Transverse colon (tissue), 4 donors: ENCODE measurements at regions not wholly inside any gene's neighbourhood (a gene's known extent, or its start where the extent isn't known, plus 50 kb on each side); places are given as distances from the start of the nearest gene placed in this dataset.

Experiments
- DNase-seq: peaks from one replicate; pipeline ENCODE4 v3.0.0-alpha.2; 2019
- H3K27ac ChIP-seq, 4 donors: fragments of 200-600 bp; sonication (generic); 2 replicates each; pipeline ENCODE4 v1.5.1; 2016 to 2018; ENCODE audit warnings: inconsistent platforms in 4 of 4
- H3K27me3 ChIP-seq: fragments of 200-600 bp; sonication (generic); 2 replicates; pipeline ENCODE4 v1.5.1; 2017; ENCODE audit warnings: inconsistent platforms
- H3K36me3 ChIP-seq, 4 donors: fragments of 200-600 bp; sonication (generic); 2 replicates each; pipeline ENCODE4 v1.5.1; 2017 to 2019; ENCODE audit warnings: inconsistent platforms in 4 of 4
- H3K4me1 ChIP-seq, 4 donors: fragments of 200-600 bp; sonication (generic); 2 replicates each; pipeline ENCODE4 v1.5.1; 2017 to 2020; ENCODE audit warnings: inconsistent platforms in 4 of 4
- H3K4me3 ChIP-seq, 4 donors: fragments of 200-600 bp; sonication (generic); 1 replicate in 1 of 4; 2 replicates in 3 of 4; pipeline versions ENCODE4 v1.5.1 to v1.6.1; 2017 to 2019; ENCODE audit warnings: inconsistent platforms in 4 of 4
- H3K9me3 ChIP-seq, 2 donors: fragments of 200-600 bp; sonication (generic); 2 replicates each; pipeline ENCODE4 v1.5.1; 2017 to 2019; ENCODE audit warnings: inconsistent platforms in 2 of 2
- EP300 ChIP-seq: sonication (generic); formaldehyde crosslinking; IDR thresholded peaks from one replicate; pipeline ENCODE4 v1.6.1; 2017; ENCODE audit warnings: antibody characterized with exemption, low read depth
- POLR2A ChIP-seq: fragments of 450-650 bp; IDR thresholded peaks from one replicate; pipeline ENCODE4 v1.6.1; 2016; ENCODE audit warnings: antibody characterized with exemption, mild to moderate bottlenecking, moderate library complexity
- POLR2AphosphoS5 ChIP-seq, 3 donors: sonication (generic); formaldehyde crosslinking; IDR thresholded peaks; one replicate each; pipeline ENCODE4 v1.6.1; 2016; ENCODE audit warnings: antibody characterized with exemption in 3 of 3
- WGBS, 2 donors: methylation state at CpG; one replicate each; pipeline ENCODE4 v1.1.5; 2018; ENCODE audit warnings: low coverage in 1 of 2; 5-methylcytosine and 5-hydroxymethylcytosine counted together
- in situ Hi-C, 4 donors: fragments of 200-750 bp; cut with MboI; loops; one replicate each; pipeline versions ENCODE4 v1.15.0 to v1.15.1; 2017; ENCODE audit warnings: low sequenced_read_pairs in 3 of 4, low pct_ligation_motif_present in 1 of 4, low pct_unique_long_range_greater_than_20kb in 1 of 4
- intact Hi-C: fragments of 100-400 bp; cut with DNase I; formaldehyde crosslinking; loops from one replicate; pipeline ENCODE4 v1.15.1; 2023; ENCODE audit warnings: low total_unique reads
- TF ChIP-seq, protein P1 (sequence below), 5 experiments: fragments of 200-600 bp in 3 of 5; fragments of 450-650 bp in 2 of 5; sonication (generic) in 3 of 5; IDR thresholded peaks; 1 replicate in 2 of 5; 2 replicates in 3 of 5; pipeline ENCODE4 v1.5.1; 2016 to 2017; ENCODE audit warnings: antibody characterized with exemption in 5 of 5, inconsistent platforms in 3 of 5, mild to moderate bottlenecking in 2 of 5, moderate library complexity in 1 of 5

GRCh38 chr7:15104411-15105092 is 202.0 kb upstream of the DGKB start:
- intact Hi-C loops: no loop called here
- H3K36me3 ChIP-seq: no peaks in the 10 kb centered on the region
- no peaks in the 10 kb centered on the region for H3K27me3 ChIP-seq
- WGBS, 2 donors: 28 to 50% methylated on average over 1 of the region's 1 CpG
- no peak overlapping the region for H3K4me3 ChIP-seq
- in situ Hi-C loops: no loop called here
- no peaks in the 10 kb centered on the region for H3K9me3 ChIP-seq
- TF ChIP-seq, protein P1, sequence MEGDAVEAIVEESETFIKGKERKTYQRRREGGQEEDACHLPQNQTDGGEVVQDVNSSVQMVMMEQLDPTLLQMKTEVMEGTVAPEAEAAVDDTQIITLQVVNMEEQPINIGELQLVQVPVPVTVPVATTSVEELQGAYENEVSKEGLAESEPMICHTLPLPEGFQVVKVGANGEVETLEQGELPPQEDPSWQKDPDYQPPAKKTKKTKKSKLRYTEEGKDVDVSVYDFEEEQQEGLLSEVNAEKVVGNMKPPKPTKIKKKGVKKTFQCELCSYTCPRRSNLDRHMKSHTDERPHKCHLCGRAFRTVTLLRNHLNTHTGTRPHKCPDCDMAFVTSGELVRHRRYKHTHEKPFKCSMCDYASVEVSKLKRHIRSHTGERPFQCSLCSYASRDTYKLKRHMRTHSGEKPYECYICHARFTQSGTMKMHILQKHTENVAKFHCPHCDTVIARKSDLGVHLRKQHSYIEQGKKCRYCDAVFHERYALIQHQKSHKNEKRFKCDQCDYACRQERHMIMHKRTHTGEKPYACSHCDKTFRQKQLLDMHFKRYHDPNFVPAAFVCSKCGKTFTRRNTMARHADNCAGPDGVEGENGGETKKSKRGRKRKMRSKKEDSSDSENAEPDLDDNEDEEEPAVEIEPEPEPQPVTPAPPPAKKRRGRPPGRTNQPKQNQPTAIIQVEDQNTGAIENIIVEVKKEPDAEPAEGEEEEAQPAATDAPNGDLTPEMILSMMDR (IDR thresholded peaks at IDR 0.05): no peak
- no peaks in the 10 kb centered on the region for H3K4me1 ChIP-seq
- no peak for DNase-seq
- H3K27ac ChIP-seq: no peak overlapping the region

- Histone ChIP-seq H3K27me3 (no peaks in the 10 kb centered on the region), H3K4me3 (no peak overlapping the region), H3K27ac (no peak overlapping the region), H3K9me3 (no peaks in the 10 kb centered on the region), H3K36me3 (no peaks in the 10 kb centered on the region), H3K4me1 (no peaks in the 10 kb centered on the region)
- in situ Hi-C loops (no loop called here), intact Hi-C loops (no loop called here)
- TF ChIP-seq, protein P1 (IDR thresholded peaks at IDR 0.05): no peak
- TF ChIP-seq POLR2AphosphoS5 (IDR thresholded peaks at IDR 0.05) (no peak), EP300 (no peak), POLR2A (no peak)
- DNase-seq: no peak
Measured at GRCh38 chr7:15099074-15099473, 196.5 kb upstream of the DGKB start.

DNA sequence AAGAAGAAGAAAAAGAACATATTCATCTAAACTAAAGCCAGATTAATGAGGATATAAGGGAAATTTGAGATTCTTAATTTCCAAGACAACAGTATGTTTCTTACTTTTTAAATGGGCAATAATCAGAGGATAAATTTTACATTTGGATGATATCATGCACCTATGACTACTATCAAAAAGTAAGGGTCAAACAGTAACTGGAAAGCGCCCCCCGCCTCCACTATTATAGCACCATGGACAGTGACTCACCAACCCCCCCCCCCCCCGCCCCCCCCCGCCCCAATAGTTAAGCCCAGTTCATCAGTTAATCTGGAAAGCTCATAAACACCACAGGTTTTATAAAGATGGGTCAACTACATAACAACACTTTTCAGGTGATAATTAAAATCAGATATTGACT is 194.3 kb upstream of the DGKB start:
- Histone ChIP-seq H3K9me3 (no peaks in the 10 kb centered on the region), H3K27ac (no peak overlapping the region), H3K27me3 (no peaks in the 10 kb centered on the region), H3K4me1 (no peaks in the 10 kb centered on the region), H3K36me3 (no peaks in the 10 kb centered on the region), H3K4me3 (no peak overlapping the region)
- intact Hi-C loops: no loop called here
- in situ Hi-C loops: no loop called here
- no peak for DNase-seq
- 51 to 63% methylated on average over 1 to 4 of the region's 4 CpGs for WGBS, 2 donors
- TF ChIP-seq, protein P1 (IDR thresholded peaks at IDR 0.05): no peak
- TF ChIP-seq EP300: no peak

DNA sequence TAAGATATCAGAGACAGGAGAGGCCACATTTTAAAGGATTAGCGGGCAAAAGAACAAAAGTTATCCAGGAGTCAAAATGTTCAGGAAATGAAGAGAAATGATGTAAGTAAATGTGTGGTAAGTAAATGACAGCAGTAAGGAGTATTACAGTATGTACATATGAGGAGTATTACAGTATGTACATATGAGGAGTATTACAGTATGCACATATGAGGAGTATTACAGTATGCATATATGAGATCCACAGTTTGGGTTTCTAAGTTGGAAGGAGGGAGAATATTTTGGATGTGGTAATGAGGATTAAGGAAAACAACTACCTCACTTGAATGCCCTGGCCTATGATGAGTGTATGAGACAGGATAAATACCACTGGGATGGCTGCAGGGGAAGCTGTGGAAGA is 192.4 kb upstream of the DGKB start:
- Histone ChIP-seq H3K27me3 (no peaks in the 10 kb centered on the region), H3K4me1 (no peaks in the 10 kb centered on the region), H3K27ac (no peak overlapping the region), H3K36me3 (no peaks in the 10 kb centered on the region), H3K9me3 (no peaks in the 10 kb centered on the region), H3K4me3 (no peak overlapping the region)
- 91 to 93% methylated on average over 1 of the region's 1 CpG for WGBS, 2 donors
- TF ChIP-seq POLR2A (no peak), EP300 (no peak), POLR2AphosphoS5 (IDR thresholded peaks at IDR 0.05) (no peak)
- TF ChIP-seq, protein P1 (IDR thresholded peaks at IDR 0.05): no peak
- no peak for DNase-seq
- intact Hi-C loops (no loop called here), in situ Hi-C loops (no loop called here)
